ENCODE measurements at regions not wholly inside any gene's neighbourhood (a gene's known extent, or its start where the extent isn't known, plus 50 kb on each side); places are given as distances from the start of the nearest gene placed in this dataset.

GRCh38 chr2:217086038-217086522 lies 226.2 kb upstream of the TNP1 start:
- no peaks in the 10 kb centered on the region for H3F3A ChIP-seq (replicated peaks; ENCODE audit: low read depth)
- H3K4me3 ChIP-seq, result no peak overlapping the region
- no peak overlapping the region for H2AFZ ChIP-seq
- no peaks in the 10 kb centered on the region for H3K36me3 ChIP-seq (ENCODE audit: insufficient read depth)
- H3K27me3 ChIP-seq (ENCODE audit: insufficient read depth), result no peaks in the 10 kb centered on the region
- no peaks in the 10 kb centered on the region for H3K36me3 Mint-ChIP-seq (ENCODE audit: low read depth)
- no peaks in the 10 kb centered on the region for H4K20me1 ChIP-seq (replicated peaks; ENCODE audit: insufficient read depth)
- no peak overlapping the region for H3K27ac Mint-ChIP-seq
- peaks cover 2% of the 10 kb centered on the region for H3K27me3 Mint-ChIP-seq (ENCODE audit: insufficient read depth, low read depth, poor library complexity)
- no peaks in the 10 kb centered on the region for H3K4me1 ChIP-seq (ENCODE audit: insufficient read depth)
- H3K4me2 ChIP-seq, result no peak overlapping the region
- H3K9me2 ChIP-seq (ENCODE audit: insufficient read depth), result no peaks in the 10 kb centered on the region
- DNase-seq (ENCODE audit: low spot score) (no peak), ATAC-seq (no peak)
- no peak overlapping the region for H3K27ac ChIP-seq (ENCODE audit: low read depth)
- TF ChIP-seq ZNF462 (CRISPR knock-in tag; IDR thresholded peaks at IDR 0.05) (no peak), REST (IDR thresholded peaks at IDR 0.05; ENCODE audit: unreplicated experiment) (no peak), JUNB (IDR thresholded peaks at IDR 0.05; ENCODE audit: unreplicated experiment) (no peak), EZH2 (IDR thresholded peaks at IDR 0.05; ENCODE audit: low read depth, unreplicated experiment) (no peak), CREB1 (CRISPR knock-in tag; IDR thresholded peaks at IDR 0.05; ENCODE audit: low read depth) (no peak), STAT1 (IDR thresholded peaks at IDR 0.05; ENCODE audit: unreplicated experiment) (no peak), POLR2AphosphoS5 (IDR thresholded peaks at IDR 0.05; ENCODE audit: low read depth) (no peak), EZH2phosphoT487 (IDR thresholded peaks at IDR 0.05; ENCODE audit: unreplicated experiment) (no peak), ZNF331 (CRISPR knock-in tag; IDR thresholded peaks at IDR 0.05; ENCODE audit: low read depth) (no peak), CTCF (conservative IDR thresholded peaks at IDR 0.05; ENCODE audit: low read depth in 2 of 2) (no peak), ZNF114 (CRISPR knock-in tag; IDR thresholded peaks at IDR 0.05) (no peak), NANOG (IDR thresholded peaks at IDR 0.05; ENCODE audit: borderline replicate concordance) (no peak), ETS1 (IDR thresholded peaks at IDR 0.05) (no peak)
- H3K4me3 Mint-ChIP-seq, result no peak overlapping the region
- H3K9me3 Mint-ChIP-seq, result no peaks in the 10 kb centered on the region
- no peaks in the 10 kb centered on the region for H3K79me2 ChIP-seq (replicated peaks; ENCODE audit: insufficient read depth)
- H3K4me1 Mint-ChIP-seq, result no peaks in the 10 kb centered on the region
